ENCODE measurements at regions not wholly inside any gene's neighbourhood (a gene's known extent, or its start where the extent isn't known, plus 50 kb on each side); places are given as distances from the start of the nearest gene placed in this dataset.
"Not testable (repeated sequence)": the region's sequence is repeated elsewhere in the genome, so short reads cannot be mapped to it uniquely, and the experiment has no call there.

GRCh38 chr6:57986584-57986983 is 669.2 kb downstream of the PRIM2 start:
- not testable (repeated sequence) for H3K27me3 Mint-ChIP-seq (ENCODE audit: low read depth in 3 of 3); H3K4me3 Mint-ChIP-seq; H3K9me3 Mint-ChIP-seq; DNase-seq; H3K36me3 Mint-ChIP-seq; H3K27ac Mint-ChIP-seq; H3K4me1 Mint-ChIP-seq

GRCh38 chr6:57989520-57990080 is 672.2 kb downstream of the PRIM2 start:
- H3K4me3 Mint-ChIP-seq; H3K9me3 Mint-ChIP-seq; H3K4me1 Mint-ChIP-seq; H3K27ac Mint-ChIP-seq; H3K27me3 Mint-ChIP-seq (ENCODE audit: low read depth in 3 of 3); H3K36me3 Mint-ChIP-seq; DNase-seq: not testable (repeated sequence)

- DNase-seq; H3K36me3 Mint-ChIP-seq; H3K4me3 Mint-ChIP-seq; H3K27ac Mint-ChIP-seq; H3K4me1 Mint-ChIP-seq; H3K27me3 Mint-ChIP-seq (ENCODE audit: low read depth in 3 of 3): not testable (repeated sequence)
- peaks cover 0 to 24% (median 4%) of the 10 kb centered on the region in 6 donors for H3K9me3 Mint-ChIP-seq
Measured at GRCh38 chr6:57998858-57999619, 681.6 kb downstream of the PRIM2 start.

- peaks cover 0 to 30% (median 5%) of the 10 kb centered on the region in 6 donors for H3K9me3 Mint-ChIP-seq
- H3K4me3 Mint-ChIP-seq; H3K27ac Mint-ChIP-seq; DNase-seq; H3K36me3 Mint-ChIP-seq; H3K4me1 Mint-ChIP-seq; H3K27me3 Mint-ChIP-seq (ENCODE audit: low read depth in 3 of 3): not testable (repeated sequence)
Measured at GRCh38 chr6:58000233-58000632, 682.8 kb downstream of the PRIM2 start.

GRCh38 chr6:58003417-58004167 is 686.2 kb downstream of the PRIM2 start:
- H3K4me1 Mint-ChIP-seq; H3K4me3 Mint-ChIP-seq; H3K27me3 Mint-ChIP-seq (ENCODE audit: low read depth in 3 of 3); H3K36me3 Mint-ChIP-seq; H3K27ac Mint-ChIP-seq; DNase-seq: not testable (repeated sequence)
- peaks cover 0 to 35% (median 12%) of the 10 kb centered on the region in 6 donors for H3K9me3 Mint-ChIP-seq

- not testable (repeated sequence) for H3K27me3 Mint-ChIP-seq (ENCODE audit: low read depth in 3 of 3); H3K36me3 Mint-ChIP-seq; DNase-seq; H3K4me1 Mint-ChIP-seq; H3K4me3 Mint-ChIP-seq; H3K27ac Mint-ChIP-seq
- peaks cover 0 to 23% (median 11%) of the 10 kb centered on the region in 6 donors for H3K9me3 Mint-ChIP-seq
Measured at GRCh38 chr6:58007334-58008000, 690.0 kb downstream of the PRIM2 start.

GRCh38 chr6:58008001-58008335 is 690.5 kb downstream of the PRIM2 start:
- H3K4me3 Mint-ChIP-seq; DNase-seq; H3K4me1 Mint-ChIP-seq; H3K27ac Mint-ChIP-seq; H3K36me3 Mint-ChIP-seq; H3K27me3 Mint-ChIP-seq (ENCODE audit: low read depth in 3 of 3): not testable (repeated sequence)
- peaks cover 0 to 22% (median 11%) of the 10 kb centered on the region in 6 donors for H3K9me3 Mint-ChIP-seq

GRCh38 chr6:58011954-58012600 is 694.6 kb downstream of the PRIM2 start:
- H3K27me3 Mint-ChIP-seq (ENCODE audit: low read depth in 3 of 3); H3K9me3 Mint-ChIP-seq; H3K36me3 Mint-ChIP-seq; H3K4me3 Mint-ChIP-seq; H3K27ac Mint-ChIP-seq; H3K4me1 Mint-ChIP-seq; DNase-seq: not testable (repeated sequence)

GRCh38 chr6:58016614-58017013 is 699.2 kb downstream of the PRIM2 start:
- not testable (repeated sequence) for H3K27ac Mint-ChIP-seq; H3K4me1 Mint-ChIP-seq; H3K9me3 Mint-ChIP-seq; H3K4me3 Mint-ChIP-seq; H3K36me3 Mint-ChIP-seq; H3K27me3 Mint-ChIP-seq (ENCODE audit: low read depth in 3 of 3); DNase-seq

- DNase-seq; H3K36me3 Mint-ChIP-seq; H3K4me1 Mint-ChIP-seq; H3K27ac Mint-ChIP-seq; H3K4me3 Mint-ChIP-seq; H3K27me3 Mint-ChIP-seq (ENCODE audit: low read depth in 3 of 3); H3K9me3 Mint-ChIP-seq: not testable (repeated sequence)
Measured at GRCh38 chr6:58028188-58028587, 710.8 kb downstream of the PRIM2 start.

- H3K27me3 Mint-ChIP-seq (ENCODE audit: low read depth in 3 of 3); H3K4me3 Mint-ChIP-seq; H3K27ac Mint-ChIP-seq; H3K4me1 Mint-ChIP-seq; H3K36me3 Mint-ChIP-seq; DNase-seq: not testable (repeated sequence)
- H3K9me3 Mint-ChIP-seq, result peaks cover 0 to 12% (median 4%) of the 10 kb centered on the region in 6 donors
Measured at GRCh38 chr6:58038213-58038612, 720.8 kb downstream of the PRIM2 start.

- H3K9me3 Mint-ChIP-seq; H3K4me3 Mint-ChIP-seq; H3K27ac Mint-ChIP-seq; H3K27me3 Mint-ChIP-seq (ENCODE audit: low read depth in 3 of 3); H3K4me1 Mint-ChIP-seq; H3K36me3 Mint-ChIP-seq; DNase-seq: not testable (repeated sequence)
Measured at GRCh38 chr6:58046584-58046983, 729.2 kb downstream of the PRIM2 start.

GRCh38 chr6:58047389-58047788 is 730.0 kb downstream of the PRIM2 start:
- not testable (repeated sequence) for H3K27ac Mint-ChIP-seq

GRCh38 chr6:58047865-58048264 is 730.4 kb downstream of the PRIM2 start:
- not testable (repeated sequence) for H3K4me3 Mint-ChIP-seq; DNase-seq; H3K27ac Mint-ChIP-seq; H3K9me3 Mint-ChIP-seq; H3K36me3 Mint-ChIP-seq; H3K27me3 Mint-ChIP-seq (ENCODE audit: low read depth in 3 of 3); H3K4me1 Mint-ChIP-seq

More at GRCh38 chr6:58047389-58047788, 730.0 kb downstream of the PRIM2 start:
- H3K36me3 Mint-ChIP-seq; H3K27me3 Mint-ChIP-seq (ENCODE audit: low read depth in 3 of 3); H3K4me1 Mint-ChIP-seq; DNase-seq; H3K9me3 Mint-ChIP-seq; H3K4me3 Mint-ChIP-seq: not testable (repeated sequence)
